ENCODE measurements at regions not wholly inside any gene's neighbourhood (a gene's known extent, or its start where the extent isn't known, plus 50 kb on each side); places are given as distances from the start of the nearest gene placed in this dataset.

- H3K9me3 ChIP-seq: no peaks in the 10 kb centered on the region
- TF ChIP-seq CTCF (IDR thresholded peaks at IDR 0.05) (no peak), POLR2A (IDR thresholded peaks at IDR 0.05) (no peak)
- H3K27ac ChIP-seq: no peak overlapping the region
- H3K4me3 ChIP-seq: no peak overlapping the region
- H3K4me1 ChIP-seq: peaks cover 10% of the 10 kb centered on the region
- H3K36me3 ChIP-seq (ENCODE audit: low read depth, missing control alignments): no peaks in the 10 kb centered on the region
- 70 to 74% methylated on average over 6 of the region's 6 CpGs for WGBS, 2 donors
- intact Hi-C loops (cut with DNase I; ENCODE audit: low total_unique reads): no loop called here
- DNase-seq: no peak
- no peaks in the 10 kb centered on the region for H3K27me3 ChIP-seq
These were observed 52.8 kb downstream of the FAM43A start for GRCh38 chr3:194738254-194739093.

- Histone ChIP-seq H3K27ac (no peak overlapping the region), H3K9me3 (no peaks in the 10 kb centered on the region), H3K36me3 (ENCODE audit: low read depth, missing control alignments) (no peaks in the 10 kb centered on the region), H3K4me1 (peaks cover 10% of the 10 kb centered on the region), H3K27me3 (no peaks in the 10 kb centered on the region), H3K4me3 (no peak overlapping the region)
- 92% methylated on average over 11 of the region's 11 CpGs for WGBS, 2 donors
- DNase-seq: no peak
- TF ChIP-seq POLR2A (IDR thresholded peaks at IDR 0.05) (no peak), CTCF (IDR thresholded peaks at IDR 0.05) (no peak)
- intact Hi-C loops (cut with DNase I; ENCODE audit: low total_unique reads): no loop called here
These were observed 54.0 kb downstream of the FAM43A start for GRCh38 chr3:194739498-194740284.

GRCh38 chr3:194740859-194741491 lies 55.3 kb downstream of the FAM43A start:
- no peaks in the 10 kb centered on the region for H3K36me3 ChIP-seq (ENCODE audit: low read depth, missing control alignments)
- H3K9me3 ChIP-seq: no peaks in the 10 kb centered on the region
- DNase-seq: no peak
- TF ChIP-seq CTCF (IDR thresholded peaks at IDR 0.05) (no peak), POLR2A (IDR thresholded peaks at IDR 0.05) (no peak)
- H3K4me1 ChIP-seq: peaks cover 10% of the 10 kb centered on the region
- H3K4me3 ChIP-seq: no peak overlapping the region
- no peak overlapping the region for H3K27ac ChIP-seq
- intact Hi-C loops (cut with DNase I; ENCODE audit: low total_unique reads): no loop called here
- 77 to 79% methylated on average over 16 of the region's 16 CpGs for WGBS, 2 donors
- no peaks in the 10 kb centered on the region for H3K27me3 ChIP-seq

- Histone ChIP-seq H3K36me3 (ENCODE audit: low read depth, missing control alignments) (no peaks in the 10 kb centered on the region), H3K4me3 (no peak overlapping the region), H3K4me1 (peaks cover 10% of the 10 kb centered on the region), H3K27ac (no peak overlapping the region), H3K27me3 (no peaks in the 10 kb centered on the region), H3K9me3 (no peaks in the 10 kb centered on the region)
- intact Hi-C loops (cut with DNase I; ENCODE audit: low total_unique reads): no loop called here
- no peak for DNase-seq
- no peak for TF ChIP-seq CTCF (IDR thresholded peaks at IDR 0.05)
- TF ChIP-seq POLR2A (IDR thresholded peaks at IDR 0.05): no peak
- 74 to 77% methylated on average over 7 of the region's 7 CpGs for WGBS, 2 donors
These were observed 56.2 kb downstream of the FAM43A start for GRCh38 chr3:194741916-194742315.

All from testis (tissue), 2 donors.